SK-N-SH (cell line): ENCODE measurements at regions not wholly inside any gene's neighbourhood (a gene's known extent, or its start where the extent isn't known, plus 50 kb on each side); places are given as distances from the start of the nearest gene placed in this dataset.

ENCODE experiments used
- CTCF ChIA-PET: fragments of 300-600, 350-600 bp; formaldehyde crosslinking; extraction: SDS; loops from one replicate; lab custom pipeline; 2021; lab: Yijun Ruan, JAX
- POLR2A ChIA-PET: fragments of 350-600 bp; sonication (Branson Sonifier 250); formaldehyde crosslinking; extraction: SDS; loops from one replicate; lab custom pipeline; 2020; ENCODE audit warnings: antibody characterized with exemption, inconsistent platforms; lab: Yijun Ruan, JAX
- DNase-seq: peaks from one replicate; pipeline ENCODE4 v3.0.0; 2012
- H2AFZ ChIP-seq: fragments of 200-600 bp; sonication (generic); 2 replicates; pipeline ENCODE4 v1.8.1; 2016; ENCODE audit warnings: antibody characterized with exemption, mild to moderate bottlenecking, low read depth
- H3F3A ChIP-seq: fragments of 200-600 bp; sonication (generic); replicated peaks from 2 replicates; pipeline ENCODE3; 2016; ENCODE audit warnings: antibody characterized with exemption, mild to moderate bottlenecking; ENCODE audit not compliant: insufficient read depth
- H3K27ac ChIP-seq, 2 experiments: fragments of 200-500 bp in 1 of 2; fragments of 200-600 bp in 1 of 2; sonication (Bioruptor generic) in 1 of 2; sonication (generic), shearing (Covaris generic) in 1 of 2; 2 replicates each; pipeline versions ENCODE4 v1.5.1 to v1.6.1; 2014 to 2016; ENCODE audit warnings: low read depth in 2 of 2, inconsistent platforms in 1 of 2, low read length in 1 of 2, mild to moderate bottlenecking in 1 of 2, mixed read lengths in 1 of 2
- H3K27me3 ChIP-seq: fragments of 200-600 bp; sonication (generic), shearing (Covaris generic); 2 replicates; pipeline ENCODE4 v1.6.1; 2016; ENCODE audit warnings: mixed run types; ENCODE audit not compliant: insufficient read depth
- H3K36me3 ChIP-seq, 2 experiments: fragments of 200-500 bp in 1 of 2; fragments of 200-600 bp in 1 of 2; sonication (Bioruptor generic) in 1 of 2; sonication (generic) in 1 of 2; replicated peaks in 1 of 2; 2 replicates each; pipeline versions ENCODE3 to v1.5.1; 2014 to 2016; ENCODE audit warnings: low read length in 1 of 2, mild to moderate bottlenecking in 1 of 2; ENCODE audit not compliant: insufficient read depth in 2 of 2, control insufficient read depth in 1 of 2
- H3K4me1 ChIP-seq, 2 experiments: fragments of 200-500 bp in 1 of 2; fragments of 200-600 bp in 1 of 2; sonication (Bioruptor generic) in 1 of 2; sonication (generic), shearing (Covaris generic) in 1 of 2; 2 replicates each; pipeline versions ENCODE4 v1.5.1 to v1.6.1; 2014 to 2016; ENCODE audit warnings: low read depth in 1 of 2, low read length in 1 of 2, mixed run types in 1 of 2; ENCODE audit not compliant: insufficient read depth in 2 of 2, control insufficient read depth in 1 of 2
- H3K4me2 ChIP-seq: fragments of 200-600 bp; sonication (generic), shearing (Covaris generic); 2 replicates; pipeline ENCODE4 v1.6.1; 2017; ENCODE audit warnings: mixed run types
- H3K4me3 ChIP-seq, 2 experiments: fragments of 200-500 bp in 1 of 2; fragments of 200-600 bp in 1 of 2; sonication (Bioruptor generic) in 1 of 2; sonication (generic), shearing (Covaris generic) in 1 of 2; 2 replicates each; pipeline versions ENCODE4 v1.5.1 to v1.8.1; 2014 to 2016; ENCODE audit warnings: low read depth in 2 of 2, inconsistent platforms in 1 of 2, low read length in 1 of 2, mild to moderate bottlenecking in 1 of 2, mixed read lengths in 1 of 2, moderate library complexity in 1 of 2
- H3K79me2 ChIP-seq: fragments of 200-600 bp; sonication (generic); 2 replicates; pipeline ENCODE4 v1.8.1; 2017; ENCODE audit warnings: mild to moderate bottlenecking; ENCODE audit not compliant: insufficient read depth
- H3K9ac ChIP-seq: fragments of 200-600 bp; sonication (generic); 2 replicates; pipeline ENCODE4 v1.6.1; 2017; ENCODE audit warnings: mixed run types
- H3K9me2 ChIP-seq: fragments of 200-600 bp; sonication (generic); 2 replicates; pipeline ENCODE4 v1.6.1; 2017; ENCODE audit warnings: mixed run types
- H3K9me3 ChIP-seq: fragments of 200-600 bp; sonication (generic); 2 replicates; pipeline ENCODE4 v1.6.1; 2017; ENCODE audit warnings: mixed run types, mild to moderate bottlenecking, moderate library complexity
- H4K20me1 ChIP-seq: fragments of 200-600 bp; sonication (generic); 2 replicates; pipeline ENCODE4 v1.6.1; 2017; ENCODE audit warnings: mild to moderate bottlenecking, mixed run types; ENCODE audit not compliant: insufficient read depth
- ELF1 ChIP-seq: IDR thresholded peaks from 2 replicates; pipeline ENCODE4 v1.4.0; 2012
- EP300 ChIP-seq, 2 experiments: IDR thresholded peaks; 2 replicates each; pipeline versions ENCODE4 v1.4.0 to v1.6.1; 2012; ENCODE audit warnings: borderline replicate concordance in 1 of 2, low read depth in 1 of 2, low read length in 1 of 2
- EZH2phosphoT487 ChIP-seq: fragments of 200-600 bp; sonication (generic); IDR thresholded peaks from 2 replicates; pipeline ENCODE4 v1.6.1; 2017; ENCODE audit warnings: low read depth, mixed run types, mild to moderate bottlenecking, antibody characterized with exemption, moderate library complexity, borderline replicate concordance
- FOSL2 ChIP-seq: IDR thresholded peaks from 2 replicates; pipeline ENCODE4 v1.4.0; 2012; ENCODE audit warnings: low read depth, mild to moderate bottlenecking, moderate library complexity, borderline replicate concordance
- FOXJ3 ChIP-seq: sonication (generic); formaldehyde crosslinking; IDR thresholded peaks from 2 replicates; pipeline ENCODE4 v1.5.1; 2020; ENCODE audit warnings: mild to moderate bottlenecking, missing genetic modification reagents
- GABPA ChIP-seq: IDR thresholded peaks from 2 replicates; pipeline ENCODE4 v1.4.0; 2012; ENCODE audit warnings: low read depth, mild to moderate bottlenecking
- IRF3 ChIP-seq: fragments of 150-350 bp; IDR thresholded peaks from 2 replicates; pipeline ENCODE4 v1.6.1; 2016; ENCODE audit warnings: mild to moderate bottlenecking, low read depth, low read length
- JUND ChIP-seq: IDR thresholded peaks from 2 replicates; pipeline ENCODE4 v1.4.0; 2012
- MEF2A ChIP-seq: IDR thresholded peaks from 2 replicates; pipeline ENCODE4 v1.4.0; 2012; ENCODE audit warnings: low read depth, borderline replicate concordance
- MXI1 ChIP-seq: IDR thresholded peaks from 2 replicates; pipeline ENCODE4 v1.6.1; 2012; ENCODE audit warnings: mild to moderate bottlenecking, low read depth, low read length, improper control_type of control experiment
- POLR2AphosphoS5 ChIP-seq: IDR thresholded peaks from 2 replicates; pipeline ENCODE4 v1.6.1; 2012; ENCODE audit warnings: low read depth, low read length
- RAD21 ChIP-seq: IDR thresholded peaks from 2 replicates; pipeline ENCODE4 v1.6.1; 2012; ENCODE audit warnings: mild to moderate bottlenecking, low read length
- REST ChIP-seq: IDR thresholded peaks from 2 replicates; pipeline ENCODE4 v1.6.1; 2012; ENCODE audit warnings: mild to moderate bottlenecking, low read depth, low read length, moderate library complexity
- RFX5 ChIP-seq: IDR thresholded peaks from 2 replicates; pipeline ENCODE4 v1.6.1; 2012; ENCODE audit warnings: mild to moderate bottlenecking, improper control_type of control experiment, low read length
- SMC3 ChIP-seq: IDR thresholded peaks from 2 replicates; pipeline ENCODE4 v1.6.1; 2012; ENCODE audit warnings: low read depth, low read length, improper control_type of control experiment
- TAF1 ChIP-seq: IDR thresholded peaks from 2 replicates; pipeline ENCODE4 v1.6.1; 2012; ENCODE audit warnings: low read depth, mild to moderate bottlenecking, low read length, moderate library complexity, borderline replicate concordance
- WGBS: methylation state at CpG from one replicate; pipeline ENCODE4 v1.1.6; 2017; ENCODE audit warnings: low lambda C conversion rate; 5-methylcytosine and 5-hydroxymethylcytosine counted together
- TF ChIP-seq, protein P1 (sequence below): IDR thresholded peaks from 2 replicates; pipeline ENCODE4; 2012
- TF ChIP-seq, protein P2 (sequence below): IDR thresholded peaks from 2 replicates; pipeline ENCODE4 v1.4.0; 2012; ENCODE audit warnings: low read depth
- TF ChIP-seq, protein P3 (sequence below): fragments of 150-350 bp; IDR thresholded peaks from 2 replicates; pipeline ENCODE4 v1.6.1; 2017; ENCODE audit warnings: antibody characterized with exemption, low read length, low read depth, borderline replicate concordance

- no peak for TF ChIP-seq IRF3
- TF ChIP-seq, all 33 proteins: peak for 0
These were observed 922.1 kb downstream of the EPHA7 start (continued) for GRCh38 chr6:92497281-92497680.

- H3K9me3 ChIP-seq, result no peaks in the 10 kb centered on the region
- CTCF ChIA-PET, result interaction anchor here (0.8 kb wide), 1 partner anchor 160 kb away, joined by 3 read pairs; no protein-coding TSS in a partner anchor
- H4K20me1 ChIP-seq, result no peaks in the 10 kb centered on the region
- no peak overlapping the region for H2AFZ ChIP-seq
- POLR2A ChIA-PET, result no interaction called here
- H3K4me1 ChIP-seq, result no peaks in the 10 kb centered on the region
- 22% methylated on average over 4 of the region's 4 CpGs for WGBS
- H3K36me3 ChIP-seq, result no peaks in the 10 kb centered on the region
- H3K9me2 ChIP-seq, result no peaks in the 10 kb centered on the region
- no peak overlapping the region for H3K4me3 ChIP-seq
- no peaks in the 10 kb centered on the region for H3K79me2 ChIP-seq
- no peak overlapping the region for H3K4me2 ChIP-seq
- no peaks in the 10 kb centered on the region for H3F3A ChIP-seq
- DNase-seq, result no peak
- no peak for TF ChIP-seq EZH2phosphoT487
- H3K27ac ChIP-seq, result no peak overlapping the region
- no peak overlapping the region for H3K9ac ChIP-seq
- H3K27me3 ChIP-seq, result no peaks in the 10 kb centered on the region
These were observed 922.8 kb downstream of the EPHA7 start for GRCh38 chr6:92496527-92496926.

DNA sequence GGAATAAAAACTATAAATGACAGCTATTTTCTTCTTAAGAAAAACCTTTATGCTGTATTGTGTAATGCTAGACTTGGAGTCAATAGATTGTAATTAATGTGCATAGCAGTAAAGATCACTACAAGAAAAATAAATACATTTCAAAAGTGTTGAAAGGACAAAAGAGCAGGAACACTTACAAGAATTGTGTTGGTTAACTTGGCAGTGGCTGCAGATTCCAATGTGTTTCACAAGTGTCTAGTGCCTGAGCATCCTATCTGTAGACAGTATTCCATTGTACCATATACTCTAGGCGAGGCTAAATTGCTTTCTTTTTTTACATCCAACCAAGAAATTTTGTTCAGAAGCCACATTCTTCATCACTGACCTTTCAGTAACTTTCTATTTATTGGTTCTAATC, 924.1 kb downstream of the EPHA7 start:
- Histone ChIP-seq H3K36me3 (no peaks in the 10 kb centered on the region), H3K4me1 (no peaks in the 10 kb centered on the region), H3K9me2 (no peaks in the 10 kb centered on the region), H3K27me3 (no peaks in the 10 kb centered on the region), H3K27ac (no peak overlapping the region), H3K4me2 (no peak overlapping the region), H2AFZ (no peak overlapping the region), H4K20me1 (no peaks in the 10 kb centered on the region), H3K4me3 (no peak overlapping the region), H3K79me2 (no peaks in the 10 kb centered on the region), H3F3A (no peaks in the 10 kb centered on the region), H3K9ac (no peak overlapping the region), H3K9me3 (no peaks in the 10 kb centered on the region)
- 6% methylated on average over 1 of the region's 1 CpG for WGBS
- TF ChIP-seq FOSL2, result no peak
- TF ChIP-seq, protein P1, sequence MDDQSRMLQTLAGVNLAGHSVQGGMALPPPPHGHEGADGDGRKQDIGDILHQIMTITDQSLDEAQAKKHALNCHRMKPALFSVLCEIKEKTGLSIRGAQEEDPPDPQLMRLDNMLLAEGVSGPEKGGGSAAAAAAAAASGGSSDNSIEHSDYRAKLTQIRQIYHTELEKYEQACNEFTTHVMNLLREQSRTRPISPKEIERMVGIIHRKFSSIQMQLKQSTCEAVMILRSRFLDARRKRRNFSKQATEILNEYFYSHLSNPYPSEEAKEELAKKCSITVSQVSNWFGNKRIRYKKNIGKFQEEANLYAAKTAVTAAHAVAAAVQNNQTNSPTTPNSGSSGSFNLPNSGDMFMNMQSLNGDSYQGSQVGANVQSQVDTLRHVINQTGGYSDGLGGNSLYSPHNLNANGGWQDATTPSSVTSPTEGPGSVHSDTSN, result no peak
- no peak for TF ChIP-seq MXI1
- TF ChIP-seq RFX5, result no peak
- no peak for TF ChIP-seq EZH2phosphoT487
- TF ChIP-seq REST, result no peak
- TF ChIP-seq EP300 (IDR thresholded peaks at IDR 0.05; ENCODE audit: borderline replicate concordance in 1 of 2, low read depth in 1 of 2, low read length in 1 of 2), result no peak
- TF ChIP-seq RAD21, result no peak
- no peak for TF ChIP-seq POLR2AphosphoS5
- no peak for TF ChIP-seq JUND
- TF ChIP-seq SMC3, result no peak
- no peak for TF ChIP-seq TAF1
- no peak for TF ChIP-seq MEF2A
- TF ChIP-seq, protein P2, sequence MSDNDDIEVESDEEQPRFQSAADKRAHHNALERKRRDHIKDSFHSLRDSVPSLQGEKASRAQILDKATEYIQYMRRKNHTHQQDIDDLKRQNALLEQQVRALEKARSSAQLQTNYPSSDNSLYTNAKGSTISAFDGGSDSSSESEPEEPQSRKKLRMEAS, result no peak
- TF ChIP-seq, protein P3, sequence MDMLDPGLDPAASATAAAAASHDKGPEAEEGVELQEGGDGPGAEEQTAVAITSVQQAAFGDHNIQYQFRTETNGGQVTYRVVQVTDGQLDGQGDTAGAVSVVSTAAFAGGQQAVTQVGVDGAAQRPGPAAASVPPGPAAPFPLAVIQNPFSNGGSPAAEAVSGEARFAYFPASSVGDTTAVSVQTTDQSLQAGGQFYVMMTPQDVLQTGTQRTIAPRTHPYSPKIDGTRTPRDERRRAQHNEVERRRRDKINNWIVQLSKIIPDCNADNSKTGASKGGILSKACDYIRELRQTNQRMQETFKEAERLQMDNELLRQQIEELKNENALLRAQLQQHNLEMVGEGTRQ, result no peak
- TF ChIP-seq FOXJ3 (CRISPR knock-in tag), result no peak
- TF ChIP-seq GABPA, result no peak
- TF ChIP-seq ELF1, result no peak
- ChIA-PET CTCF (interaction anchor here (0.9 kb wide), 1 partner anchor 10 kb away, joined by 3 read pairs; no protein-coding TSS in a partner anchor), POLR2A (no interaction called here)
- DNase-seq, result no peak
